SHP77 treated with DMSO at 0.1 percent for 48 hours (cell line): ENCODE measurements at regions not wholly inside any gene's neighbourhood (a gene's known extent, or its start where the extent isn't known, plus 50 kb on each side); places are given as distances from the start of the nearest gene placed in this dataset.

ENCODE experiments used
- DNase-seq: peaks from one replicate; lab custom pipeline; 2025; lab: John Stamatoyannopoulos, UW

DNA sequence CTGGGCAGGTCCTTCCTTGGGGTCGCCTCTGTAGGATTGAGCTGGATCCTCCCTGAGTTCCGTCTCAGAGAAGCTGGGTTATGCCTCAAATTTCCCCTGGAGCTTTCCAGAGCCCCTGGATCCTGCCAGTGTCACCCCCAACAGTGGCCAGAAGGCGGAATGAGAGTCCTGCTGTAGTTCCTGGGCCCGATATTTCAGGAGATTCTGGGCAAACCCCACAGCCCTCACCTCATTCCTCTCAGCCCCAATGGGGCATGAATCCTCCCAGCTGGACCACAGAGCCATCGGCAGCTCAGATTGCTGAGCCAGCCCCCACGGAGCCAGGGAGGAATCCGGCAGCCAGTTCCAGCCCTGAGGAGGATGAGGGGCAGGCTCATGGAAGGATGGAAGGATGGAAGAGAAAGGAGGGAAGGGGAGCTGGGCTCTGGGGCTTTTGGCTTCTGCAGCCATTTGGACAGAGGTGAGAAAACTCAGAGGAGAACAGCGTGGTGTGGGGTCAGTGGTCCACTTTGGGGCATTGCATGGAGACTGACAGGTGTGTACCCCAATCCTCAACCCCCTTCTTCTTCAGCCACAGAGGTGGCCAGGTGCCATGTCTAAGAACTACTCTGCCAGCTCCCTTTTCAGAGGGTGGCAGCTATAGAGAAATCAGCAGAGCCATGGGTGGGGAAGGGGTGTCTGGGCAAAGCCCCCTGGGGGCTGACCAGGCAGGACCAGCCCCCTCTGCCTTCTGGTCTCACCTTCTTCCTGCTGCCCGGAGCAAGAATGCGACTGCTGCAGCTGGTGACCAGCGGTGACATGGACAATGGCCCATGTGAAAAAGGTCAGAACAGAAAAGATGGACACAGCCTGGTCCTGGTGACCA is 867.6 kb downstream of the TBC1D22A start:
- no peak for DNase-seq

GRCh38 chr22:47629273-47629711 is 866.8 kb downstream of the TBC1D22A start:
- DNase-seq = no peak

DNA sequence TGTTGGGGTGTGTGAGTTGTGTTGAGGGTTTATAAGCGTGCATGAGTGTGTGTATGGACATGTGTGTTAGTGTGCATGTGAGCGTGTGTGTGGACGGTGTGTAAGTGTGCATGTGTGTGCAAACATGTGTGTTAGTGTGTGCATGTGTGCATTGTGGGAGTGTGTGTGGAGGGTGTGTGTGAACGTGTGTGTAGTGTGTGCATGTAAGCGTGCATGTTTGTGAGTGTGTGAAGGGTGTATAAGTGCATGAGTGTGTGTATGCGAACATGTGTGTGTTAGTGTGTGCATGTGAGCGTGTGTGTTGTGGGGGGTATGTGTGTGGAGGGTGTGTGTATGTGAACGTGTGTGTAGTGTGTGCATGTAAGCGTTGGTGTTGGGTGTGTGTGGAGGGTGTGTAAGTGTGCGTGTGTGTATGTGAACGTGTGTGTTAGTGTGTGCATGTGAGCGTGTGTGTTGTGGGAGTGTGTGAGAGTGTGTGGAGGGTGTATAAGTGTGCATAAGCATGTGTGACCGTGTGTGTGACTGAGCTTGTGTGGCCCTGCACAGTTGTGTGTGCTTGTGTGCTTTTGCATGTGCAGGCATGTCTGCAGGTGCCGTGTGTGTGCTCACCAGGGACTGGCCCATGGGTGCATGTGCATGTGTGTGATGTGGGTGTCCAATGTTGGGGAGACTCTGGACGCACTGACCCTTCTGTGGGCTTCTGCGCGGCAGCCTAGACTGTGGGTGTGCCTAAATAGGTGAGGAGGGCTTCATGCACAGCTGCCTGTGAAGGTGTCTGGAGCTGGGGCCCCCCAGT is 866.2 kb downstream of the TBC1D22A start:
- DNase-seq = no peak

DNA sequence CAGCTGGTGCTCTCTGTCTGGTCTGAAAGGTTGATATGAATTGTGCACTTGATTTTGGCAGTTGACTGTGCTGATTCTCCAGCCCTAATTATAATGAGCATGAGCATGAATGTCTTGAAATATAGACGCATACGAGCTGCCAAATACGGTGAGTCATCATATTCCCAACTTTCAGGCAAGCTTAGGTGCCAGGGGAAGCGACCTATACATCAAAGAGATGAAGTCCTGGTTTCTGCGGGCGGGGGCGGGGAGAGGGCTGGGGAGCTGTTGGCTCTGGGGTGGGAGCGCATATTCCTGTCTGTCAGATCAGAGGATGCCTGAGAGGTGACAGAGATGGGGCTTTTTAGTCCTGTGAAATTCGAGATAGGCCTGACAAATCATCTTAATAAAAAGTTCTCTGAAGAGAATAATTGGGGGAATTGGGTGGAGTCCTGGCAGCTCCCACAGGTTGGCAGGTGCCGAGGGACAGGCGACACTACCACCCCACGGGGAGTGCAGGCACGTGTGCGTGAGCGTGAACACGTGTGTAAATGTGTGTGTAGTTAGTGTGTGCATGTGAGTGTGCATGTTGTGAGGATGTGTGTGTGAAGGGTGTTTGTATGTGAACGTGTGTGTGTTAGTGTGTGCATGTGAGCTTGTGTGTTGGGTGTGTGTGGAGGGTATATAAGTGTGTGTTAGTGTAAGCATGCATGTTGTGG is 865.3 kb downstream of the TBC1D22A start:
- no peak for DNase-seq

GRCh38 chr22:47626428-47627390 is 864.3 kb downstream of the TBC1D22A start:
- no peak for DNase-seq

DNA sequence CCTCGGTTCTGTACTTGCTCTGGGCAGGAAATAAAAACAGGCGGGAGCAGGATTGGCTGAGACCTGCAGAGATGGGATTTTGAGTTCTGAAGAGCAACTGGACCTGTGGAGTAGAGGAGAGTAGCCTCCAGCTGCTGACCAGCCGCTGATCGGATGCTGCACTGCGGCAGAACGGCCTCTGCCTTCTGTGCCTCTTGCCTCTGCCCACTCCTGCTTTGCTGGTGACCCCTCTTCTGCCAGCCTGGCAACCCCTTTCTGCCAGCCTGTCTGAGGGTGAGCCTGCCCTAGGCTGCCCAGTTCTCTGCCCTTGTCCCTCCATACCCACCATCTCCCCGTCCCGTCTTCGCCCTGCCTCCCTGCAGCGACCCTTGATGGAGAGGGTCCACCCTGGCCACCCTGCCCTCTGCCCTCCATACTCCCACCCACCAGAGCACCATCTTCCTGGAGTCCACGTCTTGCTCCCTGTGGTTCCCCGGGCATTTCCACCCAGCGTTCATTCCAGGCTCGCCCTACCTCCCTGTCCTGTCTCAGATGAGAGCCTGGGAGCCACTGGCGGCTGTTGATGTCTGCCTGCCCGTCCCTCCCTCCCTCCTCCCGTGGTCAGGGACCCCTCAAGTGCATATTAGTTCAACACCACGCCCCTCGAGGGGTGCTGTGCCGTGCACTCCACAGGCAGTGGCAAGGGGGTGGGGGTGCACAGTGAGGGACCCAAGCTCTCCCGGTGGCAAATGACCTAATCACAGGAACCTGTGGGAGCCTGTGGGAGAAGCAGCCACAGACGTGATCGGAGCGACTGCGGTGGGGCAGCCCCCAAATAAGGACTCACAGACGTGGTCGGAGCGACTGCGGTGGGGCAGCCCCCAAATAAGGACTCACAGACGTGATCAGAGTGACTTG is 863.3 kb downstream of the TBC1D22A start:
- no peak for DNase-seq

- no peak for DNase-seq
Measured at GRCh38 chr22:47625013-47625385, 862.5 kb downstream of the TBC1D22A start.

- DNase-seq = no peak
Measured at GRCh38 chr22:47624252-47625012, 862.0 kb downstream of the TBC1D22A start.

DNA sequence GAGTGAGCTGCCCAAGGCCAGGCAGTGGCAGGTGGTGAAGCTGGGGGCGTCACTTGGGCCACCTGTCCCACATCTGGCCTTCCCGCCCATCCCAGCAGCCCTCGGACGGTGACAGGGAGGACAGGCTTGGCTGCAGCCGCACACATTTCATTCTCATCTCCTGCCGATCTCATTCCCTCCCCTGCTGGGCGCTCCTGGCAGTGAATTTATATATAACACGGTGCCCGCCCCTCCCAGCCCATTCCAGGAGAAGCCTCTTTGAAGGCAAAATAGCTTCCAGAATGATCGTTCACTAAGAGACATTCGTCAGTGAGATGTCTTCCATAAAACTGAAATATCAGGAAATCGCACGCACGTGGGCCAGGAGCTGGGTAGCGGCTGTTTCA is 861.3 kb downstream of the TBC1D22A start:
- no peak for DNase-seq

DNA sequence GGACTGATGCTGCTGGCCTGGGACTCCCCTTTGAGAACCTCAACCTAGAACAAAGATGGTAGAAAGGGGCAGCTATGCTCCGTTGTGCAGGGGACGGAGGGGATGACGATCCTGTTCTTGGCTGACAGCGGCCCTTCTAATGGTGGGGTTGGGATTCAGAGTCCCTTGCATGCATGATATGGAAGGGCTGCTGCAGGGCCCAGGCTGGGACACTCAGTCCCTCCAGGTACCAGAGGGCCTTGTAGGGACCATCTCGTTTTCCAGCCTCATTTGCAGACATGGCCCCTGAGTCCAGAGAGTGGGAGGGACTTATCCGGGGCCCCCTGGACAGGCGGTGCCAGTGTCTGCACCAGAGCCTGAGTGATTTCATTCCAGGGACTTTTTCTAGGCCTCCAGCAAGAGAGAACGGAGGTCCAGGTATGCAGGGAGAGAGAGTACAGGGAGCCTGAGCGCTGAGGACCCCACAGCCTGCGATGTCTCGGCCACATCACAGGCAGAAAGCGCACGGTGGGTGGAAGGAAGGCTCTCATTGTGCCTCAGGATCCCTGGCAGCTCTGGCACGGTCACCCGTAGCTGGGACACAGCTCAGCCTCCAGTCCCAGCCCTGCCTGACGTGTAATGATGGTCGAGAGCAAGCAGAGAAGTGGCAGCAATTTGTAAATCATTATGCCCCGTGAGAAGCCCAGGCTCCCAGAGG is 860.8 kb downstream of the TBC1D22A start:
- DNase-seq = no peak

- no peak for DNase-seq
Measured at GRCh38 chr22:47622541-47622940, 860.1 kb downstream of the TBC1D22A start.

- DNase-seq = no peak
Measured at GRCh38 chr22:47621253-47621652, 858.8 kb downstream of the TBC1D22A start.

- DNase-seq = no peak
Measured at GRCh38 chr22:47620391-47620790, 857.9 kb downstream of the TBC1D22A start.

DNA sequence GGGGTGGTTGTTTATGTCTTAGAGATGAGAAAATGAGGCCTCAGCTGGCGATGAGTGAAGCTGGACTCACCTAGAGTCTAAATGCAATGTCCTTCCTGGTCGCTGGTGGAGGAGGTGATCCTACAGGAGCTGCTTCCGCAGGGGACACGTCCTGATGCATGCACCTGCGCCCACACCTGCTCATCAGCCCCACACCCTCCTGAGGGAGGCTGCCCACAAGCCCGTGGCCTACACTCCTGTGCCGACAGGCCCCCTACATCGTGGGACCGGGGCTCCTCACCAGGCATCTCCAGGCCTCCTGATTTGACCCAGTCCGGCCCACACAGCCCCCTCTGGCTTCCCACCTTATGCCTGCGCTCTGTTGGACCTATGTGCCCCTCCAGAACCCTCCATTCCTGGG is 857.2 kb downstream of the TBC1D22A start:
- DNase-seq = no peak

- DNase-seq = no peak
Measured at GRCh38 chr22:47618180-47619010, 855.9 kb downstream of the TBC1D22A start.

DNA sequence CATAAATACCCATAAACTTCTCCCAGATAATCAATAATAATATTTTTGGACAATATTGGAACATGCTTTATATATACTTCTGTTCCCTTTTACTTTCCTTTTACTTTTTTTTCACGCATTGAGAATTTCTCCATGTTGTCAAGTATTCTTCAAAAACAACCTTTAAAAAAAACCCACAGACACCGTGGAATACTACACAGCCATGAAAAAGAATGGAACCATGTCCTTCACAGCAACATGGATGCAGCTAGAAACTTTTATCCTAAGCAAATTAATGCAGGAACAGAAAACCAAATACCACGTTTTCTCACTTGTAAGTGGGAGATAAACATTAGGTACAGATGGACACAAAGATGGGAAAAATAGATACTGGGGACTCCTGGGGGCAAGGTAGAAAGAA is 854.7 kb downstream of the TBC1D22A start:
- no peak for DNase-seq

DNA sequence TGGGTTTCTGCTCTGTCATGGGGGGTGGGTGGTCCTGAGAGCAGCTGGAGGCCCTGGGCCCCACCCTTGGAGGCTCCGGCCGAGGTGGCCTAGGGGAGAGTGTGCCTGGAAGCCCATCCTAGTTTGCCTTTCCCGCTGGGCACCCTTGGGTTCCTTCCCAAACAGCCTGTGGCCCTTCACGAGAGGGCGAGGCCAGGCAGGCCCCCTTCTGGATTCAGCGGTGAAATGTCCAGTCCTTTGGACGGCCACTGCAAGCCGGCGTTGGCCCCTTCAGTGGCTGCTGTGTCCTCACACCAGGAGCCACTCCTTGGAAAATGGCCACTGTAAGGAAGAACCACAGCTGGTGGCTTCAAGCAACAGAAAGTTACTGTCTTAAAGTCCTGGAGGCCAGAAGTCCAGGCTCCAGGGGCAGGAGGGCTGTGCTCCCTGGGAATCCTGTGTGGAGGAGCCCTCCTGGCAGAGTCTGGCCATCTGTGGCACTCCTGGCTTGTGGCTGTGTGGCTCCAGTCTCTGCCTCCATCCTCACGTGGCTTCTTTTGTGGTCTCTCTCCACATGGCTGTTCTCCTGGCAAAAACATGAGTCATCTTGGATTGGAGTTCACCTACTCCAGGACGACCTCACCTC is 854.1 kb downstream of the TBC1D22A start:
- no peak for DNase-seq

GRCh38 chr22:47615051-47615450 is 852.6 kb downstream of the TBC1D22A start:
- no peak for DNase-seq
